OCI-LY7 (cell line): ENCODE measurements at regions not wholly inside any gene's neighbourhood (a gene's known extent, or its start where the extent isn't known, plus 50 kb on each side); places are given as distances from the start of the nearest gene placed in this dataset.
"Not testable (repeated sequence)": the region's sequence is repeated elsewhere in the genome, so short reads cannot be mapped to it uniquely, and the experiment has no call there.

Experiments
- BruUV-seq: library from RNA; stranded (reverse); fragments of 400-500 nt; replicated peaks from 2 replicates; lab custom pipeline; 2021; lab: Mats Ljungman, UMichigan
- CTCF ChIA-PET: fragments of 300-600 bp; sonication (Branson Sonifier 250); formaldehyde crosslinking; loops from one replicate; lab custom pipeline; 2022; ENCODE audit warnings: antibody characterized with exemption; ENCODE audit not compliant: unreplicated experiment; lab: Charles Lee
- POLR2A ChIA-PET: fragments of 300-600 bp; sonication (Branson Sonifier 250); formaldehyde crosslinking; loops from one replicate; lab custom pipeline; 2022; ENCODE audit warnings: antibody characterized with exemption; lab: Charles Lee
- DNase-seq: peaks from one replicate; pipeline ENCODE4 v3.0.0-alpha.2; 2015; ENCODE audit warnings: low spot score
- H2AFZ ChIP-seq: fragments of 200-600 bp; sonication (generic), shearing (Covaris generic); 2 replicates; pipeline ENCODE4 v1.6.1; 2014; ENCODE audit warnings: mild to moderate bottlenecking, antibody characterized with exemption, low read length, moderate library complexity
- H3K27ac ChIP-seq: fragments of 200-600 bp; sonication (generic); 2 replicates; pipeline ENCODE4 v1.5.1; 2014; ENCODE audit warnings: mixed run types, low read depth, mild to moderate bottlenecking, moderate library complexity, low read length, inconsistent platforms; ENCODE audit not compliant: poor library complexity, severe bottlenecking
- H3K36me3 ChIP-seq: fragments of 200-600 bp; sonication (generic); 2 replicates; pipeline ENCODE4 v1.6.1; 2014; ENCODE audit warnings: mild to moderate bottlenecking, antibody characterized with exemption, low read length, moderate library complexity, mixed read lengths; ENCODE audit not compliant: insufficient read depth
- H3K4me1 ChIP-seq: fragments of 200-600 bp; sonication (generic); 2 replicates; pipeline ENCODE4 v1.5.1; 2014; ENCODE audit warnings: mild to moderate bottlenecking, low read length; ENCODE audit not compliant: insufficient read depth, poor library complexity, severe bottlenecking
- H3K4me2 ChIP-seq: fragments of 200-600 bp; sonication (generic); 2 replicates; pipeline ENCODE4 v1.6.1; 2014; ENCODE audit warnings: mild to moderate bottlenecking, low read length
- H3K4me3 ChIP-seq: fragments of 200-600 bp; sonication (generic); 2 replicates; pipeline ENCODE4 v1.5.1; 2014; ENCODE audit warnings: mild to moderate bottlenecking, low read depth, low read length; ENCODE audit not compliant: poor library complexity, severe bottlenecking
- H3K79me2 ChIP-seq: fragments of 200-600 bp; sonication (generic); 2 replicates; pipeline ENCODE4 v1.6.1; 2016; ENCODE audit warnings: low read depth, mild to moderate bottlenecking, low read length, moderate library complexity, mixed read lengths; ENCODE audit not compliant: insufficient read depth
- H3K9me2 ChIP-seq: fragments of 200-600 bp; sonication (generic); 2 replicates; pipeline ENCODE4 v1.6.1; 2016; ENCODE audit warnings: mild to moderate bottlenecking, low read length, mixed read lengths; ENCODE audit not compliant: insufficient read depth
- H3K9me3 ChIP-seq: fragments of 200-600 bp; sonication (generic); 2 replicates; pipeline ENCODE4 v1.6.1; 2014; ENCODE audit warnings: mild to moderate bottlenecking, mixed run types, low read length, mixed read lengths
- H4K20me1 ChIP-seq: fragments of 200-600 bp; sonication (generic); 2 replicates; pipeline ENCODE4 v1.6.1; 2014; ENCODE audit warnings: mild to moderate bottlenecking, antibody characterized with exemption, low read length, moderate library complexity, mixed read lengths; ENCODE audit not compliant: insufficient read depth
- EZH2phosphoT487 ChIP-seq: fragments of 200-600 bp; sonication (generic); IDR thresholded peaks from 2 replicates; pipeline ENCODE4 v1.6.1; 2018; ENCODE audit warnings: low read depth, borderline replicate concordance, mild to moderate bottlenecking, mixed run types, antibody characterized with exemption, low read length, moderate library complexity, mixed read lengths
- intact Hi-C: fragments of 100-400 bp; cut with micrococcal nuclease; formaldehyde crosslinking; loops from one replicate; pipeline ENCODE4 v1.10.0; 2022; ENCODE audit not compliant: unreplicated experiment
- TF ChIP-seq, protein P1 (sequence below): fragments of 200-600 bp; sonication (generic); conservative IDR thresholded peaks from 2 replicates; pipeline ENCODE4 v1.5.1; 2014; ENCODE audit warnings: mild to moderate bottlenecking, antibody characterized with exemption, low read length, moderate library complexity, mixed read lengths

DNA sequence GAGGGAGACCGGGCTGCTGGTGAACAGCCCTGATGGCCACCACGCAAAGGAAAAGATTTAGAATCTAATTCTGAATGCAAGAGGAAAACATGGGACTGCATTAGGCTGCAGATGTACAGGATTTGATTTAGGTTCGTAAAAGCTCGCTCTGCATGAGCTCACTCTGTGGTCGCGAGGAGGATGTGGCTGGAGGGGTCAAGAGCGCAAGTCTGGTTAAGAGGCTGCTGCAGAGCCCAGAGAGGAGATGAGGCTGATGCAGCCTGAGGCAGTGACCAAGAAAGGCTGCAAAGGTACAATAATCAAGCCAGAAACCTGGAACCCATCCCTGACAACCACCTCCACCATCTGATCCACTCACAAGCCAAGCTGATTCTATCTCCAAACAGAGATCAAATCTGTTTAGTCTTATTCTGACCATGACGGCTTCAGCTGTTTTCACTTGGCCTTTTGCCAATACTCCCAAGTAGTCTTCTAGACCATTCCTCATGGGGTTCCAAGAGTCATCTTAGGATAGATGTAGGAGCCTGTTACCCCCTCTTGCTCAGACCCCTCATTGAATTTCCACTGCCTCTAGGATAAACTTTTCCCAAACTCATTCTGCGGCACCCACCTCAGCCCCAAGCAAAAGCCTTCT lies 58.9 kb upstream of the ARL4C start:
- Histone ChIP-seq H3K27ac (no peak overlapping the region), H3K79me2 (no peaks in the 10 kb centered on the region), H3K9me3 (no peaks in the 10 kb centered on the region), H3K4me2 (no peak overlapping the region), H4K20me1 (no peaks in the 10 kb centered on the region), H3K36me3 (no peaks in the 10 kb centered on the region), H2AFZ (no peak overlapping the region), H3K4me3 (no peak overlapping the region), H3K9me2 (no peaks in the 10 kb centered on the region), H3K4me1 (no peaks in the 10 kb centered on the region)
- no peak for TF ChIP-seq EZH2phosphoT487
- TF ChIP-seq, protein P1, sequence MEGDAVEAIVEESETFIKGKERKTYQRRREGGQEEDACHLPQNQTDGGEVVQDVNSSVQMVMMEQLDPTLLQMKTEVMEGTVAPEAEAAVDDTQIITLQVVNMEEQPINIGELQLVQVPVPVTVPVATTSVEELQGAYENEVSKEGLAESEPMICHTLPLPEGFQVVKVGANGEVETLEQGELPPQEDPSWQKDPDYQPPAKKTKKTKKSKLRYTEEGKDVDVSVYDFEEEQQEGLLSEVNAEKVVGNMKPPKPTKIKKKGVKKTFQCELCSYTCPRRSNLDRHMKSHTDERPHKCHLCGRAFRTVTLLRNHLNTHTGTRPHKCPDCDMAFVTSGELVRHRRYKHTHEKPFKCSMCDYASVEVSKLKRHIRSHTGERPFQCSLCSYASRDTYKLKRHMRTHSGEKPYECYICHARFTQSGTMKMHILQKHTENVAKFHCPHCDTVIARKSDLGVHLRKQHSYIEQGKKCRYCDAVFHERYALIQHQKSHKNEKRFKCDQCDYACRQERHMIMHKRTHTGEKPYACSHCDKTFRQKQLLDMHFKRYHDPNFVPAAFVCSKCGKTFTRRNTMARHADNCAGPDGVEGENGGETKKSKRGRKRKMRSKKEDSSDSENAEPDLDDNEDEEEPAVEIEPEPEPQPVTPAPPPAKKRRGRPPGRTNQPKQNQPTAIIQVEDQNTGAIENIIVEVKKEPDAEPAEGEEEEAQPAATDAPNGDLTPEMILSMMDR = no peak
- POLR2A ChIA-PET = interaction anchor here (0.5 to 0.6 kb wide), 2 partner anchors 72 to 386 kb away, joined by 4 to 8 read pairs; no protein-coding TSS in a partner anchor
- BruUV-seq = no TSS peak
- CTCF ChIA-PET = no interaction called here
- intact Hi-C loops = no loop called here
- DNase-seq = no peak

DNA sequence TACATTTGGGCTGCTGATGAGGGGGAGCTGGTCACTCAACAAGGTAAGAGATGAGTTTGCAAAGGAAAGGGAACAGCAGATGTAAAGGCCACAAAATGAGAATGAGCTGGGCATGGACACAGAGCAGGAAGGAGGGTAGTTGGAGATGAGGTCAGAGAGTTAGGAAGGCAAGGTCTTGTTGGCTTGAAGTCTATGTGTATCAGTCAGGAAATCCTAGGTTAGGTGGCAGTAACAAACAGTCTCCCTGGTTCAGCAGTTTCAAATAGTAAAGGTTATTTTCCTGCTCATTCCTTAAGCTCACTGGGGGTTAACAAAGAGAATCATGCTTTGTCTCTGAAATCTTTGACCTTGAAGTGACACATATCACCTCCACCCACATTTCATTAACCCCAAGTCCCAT lies 58.3 kb upstream of the ARL4C start:
- Histone ChIP-seq H3K4me1 (no peaks in the 10 kb centered on the region), H3K4me3 (no peak overlapping the region), H3K79me2 (no peaks in the 10 kb centered on the region), H3K9me2 (no peaks in the 10 kb centered on the region), H2AFZ (no peak overlapping the region), H3K36me3 (no peaks in the 10 kb centered on the region), H4K20me1 (no peaks in the 10 kb centered on the region), H3K4me2 (no peak overlapping the region), H3K9me3 (no peaks in the 10 kb centered on the region), H3K27ac (no peak overlapping the region)
- no peak for DNase-seq
- intact Hi-C loops = no loop called here
- ChIA-PET CTCF (no interaction called here), POLR2A (no interaction called here)
- no peak for TF ChIP-seq EZH2phosphoT487
- TF ChIP-seq, protein P1 = no peak
- no TSS peak for BruUV-seq

DNA sequence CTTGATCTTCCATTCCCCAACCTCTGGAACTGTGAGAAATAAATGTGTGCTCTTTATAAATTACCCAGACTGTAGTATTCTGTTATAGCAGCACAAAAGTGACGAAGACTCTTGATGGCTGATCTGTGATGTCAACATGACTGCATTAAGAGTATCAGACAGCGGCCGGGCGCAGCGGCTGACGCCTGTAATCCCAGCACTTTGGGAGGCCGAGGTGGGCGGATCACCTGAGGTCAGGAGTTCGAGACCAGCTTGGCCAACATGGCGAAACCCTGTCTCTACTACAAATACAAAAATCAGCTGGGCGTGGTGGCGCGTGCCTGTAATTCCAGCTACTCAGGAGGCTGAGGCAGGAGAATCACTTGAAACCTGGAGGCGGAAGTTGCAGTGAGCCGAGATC lies 56.3 kb upstream of the ARL4C start:
- H2AFZ ChIP-seq, H3K36me3 ChIP-seq, POLR2A ChIA-PET, H3K9me2 ChIP-seq, H3K4me1 ChIP-seq, DNase-seq, H3K27ac ChIP-seq, H3K9me3 ChIP-seq, intact Hi-C loops, CTCF ChIA-PET, H3K4me2 ChIP-seq, BruUV-seq, H3K4me3 ChIP-seq, H4K20me1 ChIP-seq, H3K79me2 ChIP-seq: not testable (repeated sequence)
